IMR-90 (cell line): ENCODE measurements at regions not wholly inside any gene's neighbourhood (a gene's known extent, or its start where the extent isn't known, plus 50 kb on each side); places are given as distances from the start of the nearest gene placed in this dataset.

ENCODE experiments used
- ATAC-seq: fragments of 200-7000 bp; cut with Tn5 transposase; 2 replicates; pipeline ENCODE4 v1.9.1; 2020; ENCODE audit warnings: low read depth, mild to moderate bottlenecking, moderate library complexity
- BruUV-seq: library from RNA; stranded (reverse); fragments of 400-500 nt; replicated peaks from 2 replicates; lab custom pipeline; 2021; lab: Mats Ljungman, UMichigan
- CTCF ChIA-PET: fragments of 300-600 bp; formaldehyde crosslinking; extraction: SDS; loops from one replicate; lab custom pipeline; 2021; ENCODE audit warnings: antibody characterized with exemption; lab: Yijun Ruan, JAX
- POLR2A ChIA-PET: fragments of 300-600 bp; sonication (Branson Sonifier 250); formaldehyde crosslinking; loops from one replicate; lab custom pipeline; 2022; ENCODE audit warnings: antibody characterized with exemption; ENCODE audit not compliant: unreplicated experiment; lab: Charles Lee
- DNase-seq: peaks from one replicate; pipeline ENCODE4 v3.0.0; 2013
- H2AFZ ChIP-seq: replicated peaks from 2 replicates; pipeline ENCODE3; 2013; ENCODE audit warnings: low read length, mild to moderate bottlenecking; ENCODE audit not compliant: poor library complexity
- H2AK5ac ChIP-seq: 2 replicates; pipeline ENCODE4 v1.6.1; 2013; ENCODE audit warnings: low read depth, low read length, inconsistent platforms
- H2AK9ac ChIP-seq: replicated peaks from 2 replicates; pipeline ENCODE3; 2013; ENCODE audit warnings: mild to moderate bottlenecking, low read depth, low read length, moderate library complexity; ENCODE audit not compliant: poor library complexity
- H2BK120ac ChIP-seq: 2 replicates; pipeline ENCODE4 v1.6.1; 2013; ENCODE audit warnings: low read depth, low read length, inconsistent platforms
- H2BK15ac ChIP-seq: 3 replicates; pipeline ENCODE4 v1.6.1; 2013; ENCODE audit warnings: low read depth, low read length, inconsistent platforms
- H2BK20ac ChIP-seq: 2 replicates; pipeline ENCODE4 v1.6.1; 2013; ENCODE audit warnings: low read depth, mild to moderate bottlenecking, inconsistent platforms, low read length, moderate library complexity
- H2BK5ac ChIP-seq: 2 replicates; pipeline ENCODE4 v1.6.1; 2013; ENCODE audit warnings: mild to moderate bottlenecking, low read depth, low read length, inconsistent platforms; ENCODE audit not compliant: poor library complexity, severe bottlenecking
- H3K14ac ChIP-seq: replicated peaks from 2 replicates; pipeline ENCODE4 v1.6.1; 2013; ENCODE audit warnings: low read depth, low read length, inconsistent platforms
- H3K18ac ChIP-seq: 2 replicates; pipeline ENCODE4 v1.6.1; 2013; ENCODE audit warnings: low read depth, low read length, control low read depth
- H3K23ac ChIP-seq: 2 replicates; pipeline ENCODE4 v1.6.1; 2013; ENCODE audit warnings: low read depth, low read length, inconsistent platforms
- H3K27ac ChIP-seq: 2 replicates; pipeline ENCODE4 v1.5.1; 2013; ENCODE audit warnings: mild to moderate bottlenecking, control low read depth, low read length; ENCODE audit not compliant: insufficient read depth
- H3K27me3 ChIP-seq: 2 replicates; pipeline ENCODE4 v1.6.1; 2013; ENCODE audit warnings: low read length; ENCODE audit not compliant: control insufficient read depth, insufficient read depth
- H3K36me3 ChIP-seq: 2 replicates; pipeline ENCODE4 v1.6.1; 2013; ENCODE audit warnings: low read length, mixed read lengths; ENCODE audit not compliant: control insufficient read depth, insufficient read depth
- H3K4ac ChIP-seq: 2 replicates; pipeline ENCODE4 v1.6.1; 2013; ENCODE audit warnings: low read depth, low read length, inconsistent platforms
- H3K4me1 ChIP-seq: 2 replicates; pipeline ENCODE4 v1.6.1; 2013; ENCODE audit warnings: low read length, mixed read lengths; ENCODE audit not compliant: control insufficient read depth, insufficient read depth
- H3K4me2 ChIP-seq: 2 replicates; pipeline ENCODE4 v1.6.1; 2013; ENCODE audit warnings: low read depth, mild to moderate bottlenecking, control low read depth, low read length, moderate library complexity
- H3K4me3 ChIP-seq: 2 replicates; pipeline ENCODE4 v1.5.1; 2013; ENCODE audit warnings: low read depth, mild to moderate bottlenecking, control low read depth, low read length, moderate library complexity; ENCODE audit not compliant: insufficient read depth
- H3K56ac ChIP-seq: 2 replicates; pipeline ENCODE4 v1.6.1; 2013; ENCODE audit warnings: low read length, inconsistent platforms; ENCODE audit not compliant: insufficient read depth; ENCODE audit errors: extremely low read depth
- H3K79me1 ChIP-seq, 2 experiments: 2 replicates each; pipeline ENCODE4 v1.6.1; 2013; ENCODE audit warnings: low read length in 2 of 2, inconsistent platforms in 1 of 2, low read depth in 1 of 2
- H3K9ac ChIP-seq: 2 replicates; pipeline ENCODE4 v1.6.1; 2013; ENCODE audit warnings: low read depth, low read length, control low read depth
- H3K9me1 ChIP-seq: 2 replicates; pipeline ENCODE4 v1.6.1; 2013; ENCODE audit warnings: low read length, inconsistent platforms; ENCODE audit not compliant: insufficient read depth
- H3K9me3 ChIP-seq: 2 replicates; pipeline ENCODE4 v1.6.1; 2013; ENCODE audit warnings: low read length; ENCODE audit not compliant: control insufficient read depth, insufficient read depth
- H4K20me1 ChIP-seq: 2 replicates; pipeline ENCODE4 v1.6.1; 2013; ENCODE audit warnings: low read length, inconsistent platforms; ENCODE audit not compliant: insufficient read depth
- H4K5ac ChIP-seq: 2 replicates; pipeline ENCODE4 v1.6.1; 2013; ENCODE audit warnings: mild to moderate bottlenecking, low read depth, low read length, control low read depth
- H4K8ac ChIP-seq, 2 experiments: 2 replicates each; pipeline ENCODE4 v1.6.1; 2013; ENCODE audit warnings: low read depth in 2 of 2, low read length in 2 of 2, control low read depth in 1 of 2, inconsistent platforms in 1 of 2
- H4K91ac ChIP-seq: 2 replicates; pipeline ENCODE4 v1.6.1; 2013; ENCODE audit warnings: low read depth, low read length, inconsistent platforms; ENCODE audit not compliant: insufficient read depth
- BHLHE40 ChIP-seq: fragments of 150-350 bp; IDR thresholded peaks from 2 replicates; pipeline ENCODE4 v1.6.1; 2016; ENCODE audit warnings: mild to moderate bottlenecking, low read depth, low read length
- CEBPB ChIP-seq: IDR thresholded peaks from 2 replicates; pipeline ENCODE4 v1.6.1; 2012; ENCODE audit warnings: low read depth, low read length, improper control_type of control experiment
- CHD1 ChIP-seq: IDR thresholded peaks from 2 replicates; pipeline ENCODE4 v1.6.1; 2012; ENCODE audit warnings: low read depth, low read length, improper control_type of control experiment
- ELK1 ChIP-seq: fragments of 150-350 bp; IDR thresholded peaks from 2 replicates; pipeline ENCODE4 v1.6.1; 2016; ENCODE audit warnings: low read depth, mild to moderate bottlenecking, low read length, moderate library complexity, borderline replicate concordance
- FOS ChIP-seq: fragments of 150-350 bp; IDR thresholded peaks from 2 replicates; pipeline ENCODE4 v1.6.1; 2016; ENCODE audit warnings: low read depth, low read length
- MAFK ChIP-seq: IDR thresholded peaks from 2 replicates; pipeline ENCODE4 v1.6.1; 2012; ENCODE audit warnings: low read depth, low read length, improper control_type of control experiment
- MAZ ChIP-seq: IDR thresholded peaks from 2 replicates; pipeline ENCODE4 v1.6.1; 2012; ENCODE audit warnings: low read depth, mild to moderate bottlenecking, low read length, improper control_type of control experiment, moderate library complexity, borderline replicate concordance
- MXI1 ChIP-seq: IDR thresholded peaks from 2 replicates; pipeline ENCODE4 v1.6.1; 2012; ENCODE audit warnings: low read depth, mild to moderate bottlenecking, low read length, moderate library complexity, borderline replicate concordance
- POLR2A ChIP-seq: IDR thresholded peaks from 2 replicates; pipeline ENCODE4 v1.6.1; 2012; ENCODE audit warnings: mild to moderate bottlenecking, low read depth, low read length
- RAD21 ChIP-seq: IDR thresholded peaks from 2 replicates; pipeline ENCODE4 v1.6.1; 2012; ENCODE audit warnings: low read length, improper control_type of control experiment
- RCOR1 ChIP-seq: IDR thresholded peaks from 2 replicates; pipeline ENCODE4 v1.6.1; 2012; ENCODE audit warnings: mild to moderate bottlenecking, low read length, improper control_type of control experiment; ENCODE audit not compliant: insufficient replicate concordance
- SMC3 ChIP-seq: fragments of 150-350 bp; IDR thresholded peaks from 2 replicates; pipeline ENCODE4 v1.6.1; 2016; ENCODE audit warnings: low read depth, mild to moderate bottlenecking, antibody characterized with exemption, low read length, moderate library complexity
- USF2 ChIP-seq: fragments of 150-350 bp; IDR thresholded peaks from 2 replicates; pipeline ENCODE4 v1.6.1; 2017; ENCODE audit warnings: mild to moderate bottlenecking, antibody characterized with exemption, low read length, low read depth
- WGBS, 2 experiments: methylation state at CpG; one replicate each; pipeline versions ENCODE4 v1.1.5 to v1.1.7; 2013; ENCODE audit warnings: missing lambda C conversion rate in 2 of 2; ENCODE audit not compliant: insufficient read length in 1 of 2; ENCODE audit errors: extremely low coverage in 2 of 2; 5-methylcytosine and 5-hydroxymethylcytosine counted together
- dilution Hi-C: fragments of 300-500 bp; cut with HindIII; formaldehyde crosslinking; loops from one replicate; pipeline ENCODE4 v1.14.3; 2018; ENCODE audit warnings: low sequenced_read_pairs; ENCODE audit not compliant: unreplicated experiment
- in situ Hi-C: fragments of 300-500 bp; cut with MboI; formaldehyde crosslinking; loops from 3 replicates; pipeline ENCODE4 v1.14.3; 2019; ENCODE audit warnings: low sequenced_read_pairs, inconsistent platforms, mixed read lengths
- intact Hi-C: fragments of 100-400 bp; cut with micrococcal nuclease; formaldehyde crosslinking; loops from 2 replicates; pipeline ENCODE4 v1.10.0; 2022
- TF ChIP-seq, protein P1 (sequence below): conservative IDR thresholded peaks from 2 replicates; pipeline ENCODE4 v1.5.1; 2012; ENCODE audit warnings: mild to moderate bottlenecking, low read depth, low read length, improper control_type of control experiment

DNA sequence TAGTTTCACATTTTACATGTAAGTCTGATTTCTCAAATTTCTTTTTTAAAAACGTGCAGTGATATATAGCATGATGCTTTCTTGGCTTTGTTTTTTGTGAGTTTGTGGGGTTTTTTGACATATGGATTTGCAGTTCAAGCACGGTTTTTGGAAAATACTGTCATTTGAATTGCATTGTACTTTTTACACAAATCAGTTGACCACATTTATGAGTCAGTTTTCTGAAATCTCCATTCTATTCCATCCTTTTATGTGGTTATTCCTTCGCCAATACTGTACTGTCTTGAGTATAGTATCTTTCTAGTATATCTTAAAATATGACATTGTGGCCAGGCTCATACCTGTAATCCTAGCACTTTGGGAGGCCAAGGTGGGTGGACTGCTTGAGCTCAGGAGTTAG, 890.0 kb upstream of the CITED2 start:
- no peak overlapping the region for H3K23ac ChIP-seq
- DNase-seq (peak; percentile 19), ATAC-seq (no peak)
- H3K4me2 ChIP-seq: no peak overlapping the region
- intact Hi-C loops: no loop called here
- H3K4ac ChIP-seq: no peak overlapping the region
- ChIA-PET POLR2A (no interaction called here), CTCF (interaction anchor here (0.6 kb wide), 1 partner anchor 676 kb away, joined by 3 read pairs; no protein-coding TSS in a partner anchor)
- no peak overlapping the region for H3K9ac ChIP-seq
- no peaks in the 10 kb centered on the region for H4K20me1 ChIP-seq
- H2BK20ac ChIP-seq: no peak overlapping the region
- no peaks in the 10 kb centered on the region for H3K9me3 ChIP-seq
- H3K9me1 ChIP-seq: no peaks in the 10 kb centered on the region
- H2BK5ac ChIP-seq: no peak overlapping the region
- no CpG with 5 or more reads among the region's 3 CpGs for WGBS, 2 experiments
- H3K79me1 ChIP-seq: no peaks in the 10 kb centered on the region
- no peak overlapping the region for H2BK15ac ChIP-seq
- no peaks in the 10 kb centered on the region for H3K27me3 ChIP-seq
- H2AK5ac ChIP-seq: no peak overlapping the region
- H2AFZ ChIP-seq: no peak overlapping the region
- H2BK120ac ChIP-seq: no peak overlapping the region
- H3K4me1 ChIP-seq: no peaks in the 10 kb centered on the region
- dilution Hi-C loops: no loop called here
- TF ChIP-seq SMC3: no peak
- TF ChIP-seq, protein P1, sequence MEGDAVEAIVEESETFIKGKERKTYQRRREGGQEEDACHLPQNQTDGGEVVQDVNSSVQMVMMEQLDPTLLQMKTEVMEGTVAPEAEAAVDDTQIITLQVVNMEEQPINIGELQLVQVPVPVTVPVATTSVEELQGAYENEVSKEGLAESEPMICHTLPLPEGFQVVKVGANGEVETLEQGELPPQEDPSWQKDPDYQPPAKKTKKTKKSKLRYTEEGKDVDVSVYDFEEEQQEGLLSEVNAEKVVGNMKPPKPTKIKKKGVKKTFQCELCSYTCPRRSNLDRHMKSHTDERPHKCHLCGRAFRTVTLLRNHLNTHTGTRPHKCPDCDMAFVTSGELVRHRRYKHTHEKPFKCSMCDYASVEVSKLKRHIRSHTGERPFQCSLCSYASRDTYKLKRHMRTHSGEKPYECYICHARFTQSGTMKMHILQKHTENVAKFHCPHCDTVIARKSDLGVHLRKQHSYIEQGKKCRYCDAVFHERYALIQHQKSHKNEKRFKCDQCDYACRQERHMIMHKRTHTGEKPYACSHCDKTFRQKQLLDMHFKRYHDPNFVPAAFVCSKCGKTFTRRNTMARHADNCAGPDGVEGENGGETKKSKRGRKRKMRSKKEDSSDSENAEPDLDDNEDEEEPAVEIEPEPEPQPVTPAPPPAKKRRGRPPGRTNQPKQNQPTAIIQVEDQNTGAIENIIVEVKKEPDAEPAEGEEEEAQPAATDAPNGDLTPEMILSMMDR: no peak
- TF ChIP-seq MAZ: no peak
- TF ChIP-seq FOS: no peak
- no peak for TF ChIP-seq RAD21
- no peak for TF ChIP-seq RCOR1
- no peak for TF ChIP-seq CHD1
- TF ChIP-seq MXI1: no peak
- no peak for TF ChIP-seq MAFK
- no peak for TF ChIP-seq CEBPB
- no peak for TF ChIP-seq USF2
- no peak for TF ChIP-seq ELK1
- no peak for TF ChIP-seq BHLHE40
- no peak for TF ChIP-seq POLR2A
- no peak overlapping the region for H3K27ac ChIP-seq
- H3K14ac ChIP-seq: no peak overlapping the region
- no peak overlapping the region for H4K5ac ChIP-seq
- no peak overlapping the region for H3K18ac ChIP-seq
- BruUV-seq: no TSS peak
- no peak overlapping the region for H4K8ac ChIP-seq
- in situ Hi-C loops: no loop called here
- no peak overlapping the region for H3K4me3 ChIP-seq
- no peak overlapping the region for H2AK9ac ChIP-seq
- H3K56ac ChIP-seq: no peak overlapping the region
- H3K36me3 ChIP-seq: no peaks in the 10 kb centered on the region
- no peak overlapping the region for H4K91ac ChIP-seq
